NB4 (cell line): ENCODE measurements at regions not wholly inside any gene's neighbourhood (a gene's known extent, or its start where the extent isn't known, plus 50 kb on each side); places are given as distances from the start of the nearest gene placed in this dataset.

Experiments
- CTCF ChIP-seq: IDR thresholded peaks from one replicate; pipeline ENCODE4 v1.5.1; 2012; ENCODE audit warnings: low read depth, low read length
- MYC ChIP-seq: IDR thresholded peaks from 2 replicates; pipeline ENCODE4 v1.6.1; 2011; ENCODE audit warnings: low read depth, low read length
- POLR2A ChIP-seq: IDR thresholded peaks from 2 replicates; pipeline ENCODE4 v1.6.1; 2011; ENCODE audit warnings: mild to moderate bottlenecking; ENCODE audit not compliant: insufficient read length; ENCODE audit errors: extremely low read depth
- TF ChIP-seq, protein P1 (sequence below): IDR thresholded peaks from 2 replicates; pipeline ENCODE4 v1.6.1; 2011; ENCODE audit warnings: low read depth, low read length

- TF ChIP-seq CTCF (no peak), POLR2A (no peak), MYC (no peak)
- TF ChIP-seq, protein P1, sequence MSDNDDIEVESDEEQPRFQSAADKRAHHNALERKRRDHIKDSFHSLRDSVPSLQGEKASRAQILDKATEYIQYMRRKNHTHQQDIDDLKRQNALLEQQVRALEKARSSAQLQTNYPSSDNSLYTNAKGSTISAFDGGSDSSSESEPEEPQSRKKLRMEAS = no peak
Measured at GRCh38 chr16:13793841-13794409, 126.0 kb upstream of the ERCC4 start.
